Endothelial cell of umbilical vein (primary cell): ENCODE measurements at regions not wholly inside any gene's neighbourhood (a gene's known extent, or its start where the extent isn't known, plus 50 kb on each side); places are given as distances from the start of the nearest gene placed in this dataset.

Source experiments
- CTCF ChIP-seq, 2 donors: IDR thresholded peaks; 1 replicate in 1 of 2; 2 replicates in 1 of 2; pipeline ENCODE4 v1.5.1; 2011; ENCODE audit warnings: low read length in 2 of 2, mild to moderate bottlenecking in 2 of 2, moderate library complexity in 2 of 2, control low read depth in 1 of 2, inconsistent platforms in 1 of 2, low read depth in 1 of 2; ENCODE audit not compliant: insufficient read depth in 1 of 2; ENCODE audit errors: extremely low read depth in 1 of 2
- EZH2 ChIP-seq: IDR thresholded peaks from 2 replicates; pipeline ENCODE4 v1.6.1; 2012; ENCODE audit warnings: borderline replicate concordance, low read depth, mild to moderate bottlenecking, moderate library complexity, low read length, inconsistent platforms; ENCODE audit not compliant: severe bottlenecking
- FOS ChIP-seq: IDR thresholded peaks from 2 replicates; pipeline ENCODE4 v1.6.1; 2011; ENCODE audit warnings: mild to moderate bottlenecking, low read length, moderate library complexity, borderline replicate concordance; ENCODE audit not compliant: insufficient read depth
- GATA2 ChIP-seq: IDR thresholded peaks from 2 replicates; pipeline ENCODE4 v1.7.0; 2011; ENCODE audit warnings: low read depth, mild to moderate bottlenecking, moderate library complexity, mixed read lengths, low read length; ENCODE audit not compliant: insufficient read length, insufficient read depth
- JUN ChIP-seq: IDR thresholded peaks from 2 replicates; pipeline ENCODE4 v1.6.1; 2011; ENCODE audit warnings: borderline replicate concordance, low read depth; ENCODE audit not compliant: insufficient read length, insufficient read depth
- MAX ChIP-seq: IDR thresholded peaks from 2 replicates; pipeline ENCODE4 v1.6.1; 2011; ENCODE audit not compliant: insufficient read depth, insufficient read length
- POLR2A ChIP-seq: IDR thresholded peaks from 2 replicates; pipeline ENCODE4 v1.6.1; 2012; ENCODE audit warnings: low read depth, mild to moderate bottlenecking, control low read depth, low read length
- POLR2AphosphoS5 ChIP-seq: IDR thresholded peaks from 2 replicates; pipeline ENCODE4 v1.6.1; 2012; ENCODE audit warnings: low read depth, mild to moderate bottlenecking, control low read depth, low read length, moderate library complexity; ENCODE audit not compliant: insufficient read depth

GRCh38 chr10:2938869-2939268 is 128.5 kb upstream of the PFKP start:
- no peak for TF ChIP-seq CTCF (IDR thresholded peaks at IDR 0.05; ENCODE audit: extremely low read depth in 1 of 2, insufficient read depth in 1 of 2, low read depth in 1 of 2, low read length in 2 of 2)
- TF ChIP-seq POLR2A = no peak
- no peak for TF ChIP-seq POLR2AphosphoS5
- TF ChIP-seq FOS = no peak
- no peak for TF ChIP-seq EZH2
- no peak for TF ChIP-seq JUN
- no peak for TF ChIP-seq MAX
- TF ChIP-seq GATA2 = no peak
